HL-60 (cell line): ENCODE measurements at regions not wholly inside any gene's neighbourhood (a gene's known extent, or its start where the extent isn't known, plus 50 kb on each side); places are given as distances from the start of the nearest gene placed in this dataset.

ENCODE experiments used
- CTCF ChIP-seq: IDR thresholded peaks from one replicate; pipeline ENCODE4 v1.5.1; 2011; ENCODE audit warnings: low read length, control low read depth, inconsistent platforms; ENCODE audit not compliant: insufficient read depth
- POLR2AphosphoS5 ChIP-seq: IDR thresholded peaks from 2 replicates; pipeline ENCODE4 v1.6.1; 2012; ENCODE audit warnings: low read depth

- TF ChIP-seq POLR2AphosphoS5: no peak
- TF ChIP-seq CTCF: no peak
These were observed 101.1 kb downstream of the AREG start for GRCh38 chr4:74546057-74546456.
